Transverse colon (tissue), 4 donors: ENCODE measurements at regions not wholly inside any gene's neighbourhood (a gene's known extent, or its start where the extent isn't known, plus 50 kb on each side); places are given as distances from the start of the nearest gene placed in this dataset.

Experiments used
- DNase-seq: peaks from one replicate; pipeline ENCODE4 v3.0.0-alpha.2; 2019
- H3K27ac ChIP-seq, 4 donors: fragments of 200-600 bp; sonication (generic); 2 replicates each; pipeline ENCODE4 v1.5.1; 2016 to 2018; ENCODE audit warnings: inconsistent platforms in 4 of 4
- H3K27me3 ChIP-seq: fragments of 200-600 bp; sonication (generic); 2 replicates; pipeline ENCODE4 v1.5.1; 2017; ENCODE audit warnings: inconsistent platforms
- H3K36me3 ChIP-seq, 4 donors: fragments of 200-600 bp; sonication (generic); 2 replicates each; pipeline ENCODE4 v1.5.1; 2017 to 2019; ENCODE audit warnings: inconsistent platforms in 4 of 4
- H3K4me1 ChIP-seq, 4 donors: fragments of 200-600 bp; sonication (generic); 2 replicates each; pipeline ENCODE4 v1.5.1; 2017 to 2020; ENCODE audit warnings: inconsistent platforms in 4 of 4
- H3K4me3 ChIP-seq, 4 donors: fragments of 200-600 bp; sonication (generic); 1 replicate in 1 of 4; 2 replicates in 3 of 4; pipeline versions ENCODE4 v1.5.1 to v1.6.1; 2017 to 2019; ENCODE audit warnings: inconsistent platforms in 4 of 4
- H3K9me3 ChIP-seq, 2 donors: fragments of 200-600 bp; sonication (generic); 2 replicates each; pipeline ENCODE4 v1.5.1; 2017 to 2019; ENCODE audit warnings: inconsistent platforms in 2 of 2
- CTCF ChIP-seq, 5 experiments: fragments of 200-600 bp in 3 of 5; fragments of 450-650 bp in 2 of 5; sonication (generic) in 3 of 5; IDR thresholded peaks; 1 replicate in 2 of 5; 2 replicates in 3 of 5; pipeline ENCODE4 v1.5.1; 2016 to 2017; ENCODE audit warnings: antibody characterized with exemption in 5 of 5, inconsistent platforms in 3 of 5, mild to moderate bottlenecking in 2 of 5, moderate library complexity in 1 of 5
- EP300 ChIP-seq: sonication (generic); formaldehyde crosslinking; IDR thresholded peaks from one replicate; pipeline ENCODE4 v1.6.1; 2017; ENCODE audit warnings: antibody characterized with exemption, low read depth
- POLR2A ChIP-seq: fragments of 450-650 bp; IDR thresholded peaks from one replicate; pipeline ENCODE4 v1.6.1; 2016; ENCODE audit warnings: antibody characterized with exemption, mild to moderate bottlenecking, moderate library complexity
- POLR2AphosphoS5 ChIP-seq, 3 donors: sonication (generic); formaldehyde crosslinking; IDR thresholded peaks; one replicate each; pipeline ENCODE4 v1.6.1; 2016; ENCODE audit warnings: antibody characterized with exemption in 3 of 3
- WGBS, 2 donors: methylation state at CpG; one replicate each; pipeline ENCODE4 v1.1.5; 2018; ENCODE audit warnings: low coverage in 1 of 2; 5-methylcytosine and 5-hydroxymethylcytosine counted together
- in situ Hi-C, 4 donors: fragments of 200-750 bp; cut with MboI; loops; one replicate each; pipeline versions ENCODE4 v1.15.0 to v1.15.1; 2017; ENCODE audit warnings: low sequenced_read_pairs in 3 of 4, low pct_ligation_motif_present in 1 of 4, low pct_unique_long_range_greater_than_20kb in 1 of 4
- intact Hi-C: fragments of 100-400 bp; cut with DNase I; formaldehyde crosslinking; loops from one replicate; pipeline ENCODE4 v1.15.1; 2023; ENCODE audit warnings: low total_unique reads

DNA sequence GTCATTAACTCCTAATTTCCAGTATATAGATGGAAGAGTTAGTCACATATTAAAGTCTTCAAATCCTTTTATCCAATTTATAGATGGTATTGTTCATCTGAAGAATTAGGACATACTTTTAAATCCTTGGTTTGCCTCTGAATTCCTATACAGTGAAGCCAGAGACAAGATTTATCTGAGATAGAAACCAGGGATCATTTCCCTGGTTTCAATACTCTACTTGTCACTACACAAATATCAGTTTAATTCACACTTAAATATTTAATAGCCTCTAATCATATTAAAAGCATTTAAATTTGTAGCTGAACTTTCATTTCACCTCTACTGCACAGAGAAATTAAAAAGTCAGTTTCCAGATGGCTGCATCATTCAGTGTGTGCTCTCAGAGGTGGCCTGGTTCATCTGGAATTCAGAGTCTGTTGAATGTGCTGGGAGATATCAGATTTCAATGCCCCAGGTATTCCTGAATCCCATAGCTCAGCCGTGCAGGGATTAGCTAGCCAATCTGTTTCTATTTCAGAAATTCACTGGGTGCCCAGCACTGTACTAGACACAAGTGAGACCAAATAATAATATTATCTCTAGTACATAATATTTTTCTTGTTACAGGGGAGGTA lies 344.3 kb downstream of the AASDHPPT start:
- 36% methylated on average over 1 of the region's 1 CpG; no CpG with 5 or more reads in 1 of the 2 donors for WGBS, 2 donors
- Histone ChIP-seq H3K27me3 (no peaks in the 10 kb centered on the region), H3K27ac (no peak overlapping the region), H3K4me3 (no peak overlapping the region), H3K4me1 (no peaks in the 10 kb centered on the region), H3K36me3 (no peaks in the 10 kb centered on the region), H3K9me3 (peaks cover 0 to 3% of the 10 kb centered on the region in 2 donors)
- TF ChIP-seq CTCF (IDR thresholded peaks at IDR 0.05) = no peak
- TF ChIP-seq POLR2A = no peak
- no peak for TF ChIP-seq POLR2AphosphoS5 (IDR thresholded peaks at IDR 0.05)
- TF ChIP-seq EP300 = no peak
- intact Hi-C loops = no loop called here
- no peak for DNase-seq
- in situ Hi-C loops = no loop called here

DNA sequence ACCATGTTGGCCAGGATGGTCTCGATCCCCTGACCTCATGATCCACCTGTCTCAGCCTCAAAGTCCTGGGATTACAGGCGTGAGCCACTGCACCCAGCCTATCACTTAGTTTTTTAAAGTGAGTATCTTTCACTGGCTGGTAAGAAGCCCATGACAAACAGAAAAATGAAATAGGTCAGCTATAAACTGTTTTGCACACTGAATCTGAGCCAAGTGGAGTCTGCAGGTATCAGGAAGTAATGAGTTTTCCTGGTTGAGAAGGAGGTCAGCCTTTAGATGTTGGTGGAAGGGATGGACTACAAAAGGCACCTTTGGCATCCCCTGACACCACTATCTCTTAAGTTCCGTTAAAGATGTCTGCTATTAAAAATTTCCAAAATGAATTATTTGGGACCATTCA lies 345.1 kb downstream of the AASDHPPT start:
- H3K27ac ChIP-seq = no peak overlapping the region
- no peak overlapping the region for H3K4me3 ChIP-seq
- H3K9me3 ChIP-seq = peaks cover 0 to 3% of the 10 kb centered on the region in 2 donors
- WGBS, 2 donors = 75 to 86% methylated on average over 1 to 3 of the region's 3 CpGs
- TF ChIP-seq POLR2A = no peak
- TF ChIP-seq POLR2AphosphoS5 (IDR thresholded peaks at IDR 0.05) = no peak
- TF ChIP-seq CTCF (IDR thresholded peaks at IDR 0.05) = no peak
- no peak for TF ChIP-seq EP300
- H3K27me3 ChIP-seq = no peaks in the 10 kb centered on the region
- no peaks in the 10 kb centered on the region for H3K36me3 ChIP-seq
- H3K4me1 ChIP-seq = no peaks in the 10 kb centered on the region
- intact Hi-C loops (no loop called here), in situ Hi-C loops (no loop called here)
- DNase-seq = no peak

- 72 to 75% methylated on average over 3 of the region's 3 CpGs for WGBS, 2 donors
- TF ChIP-seq POLR2AphosphoS5 (IDR thresholded peaks at IDR 0.05) = no peak
- Histone ChIP-seq H3K4me1 (no peaks in the 10 kb centered on the region), H3K27ac (no peak overlapping the region), H3K9me3 (no peaks in the 10 kb centered on the region), H3K27me3 (no peaks in the 10 kb centered on the region), H3K36me3 (no peaks in the 10 kb centered on the region), H3K4me3 (no peak overlapping the region)
- DNase-seq = no peak
- intact Hi-C loops = no loop called here
- in situ Hi-C loops = no loop called here
Observed at GRCh38 chr11:106424111-106424510, 346.6 kb downstream of the AASDHPPT start.

- H3K4me1 ChIP-seq = no peaks in the 10 kb centered on the region
- H3K27ac ChIP-seq = no peak overlapping the region
- in situ Hi-C loops (no loop called here), intact Hi-C loops (no loop called here)
- DNase-seq = no peak
- no peaks in the 10 kb centered on the region for H3K9me3 ChIP-seq
- no peaks in the 10 kb centered on the region for H3K27me3 ChIP-seq
- WGBS, 2 donors = 79 to 80% methylated on average over 2 of the region's 2 CpGs
- H3K36me3 ChIP-seq = no peaks in the 10 kb centered on the region
- H3K4me3 ChIP-seq = no peak overlapping the region
- TF ChIP-seq POLR2A (no peak), EP300 (no peak), POLR2AphosphoS5 (IDR thresholded peaks at IDR 0.05) (no peak), CTCF (IDR thresholded peaks at IDR 0.05) (no peak)
Observed at GRCh38 chr11:106425819-106426218, 348.4 kb downstream of the AASDHPPT start.

DNA sequence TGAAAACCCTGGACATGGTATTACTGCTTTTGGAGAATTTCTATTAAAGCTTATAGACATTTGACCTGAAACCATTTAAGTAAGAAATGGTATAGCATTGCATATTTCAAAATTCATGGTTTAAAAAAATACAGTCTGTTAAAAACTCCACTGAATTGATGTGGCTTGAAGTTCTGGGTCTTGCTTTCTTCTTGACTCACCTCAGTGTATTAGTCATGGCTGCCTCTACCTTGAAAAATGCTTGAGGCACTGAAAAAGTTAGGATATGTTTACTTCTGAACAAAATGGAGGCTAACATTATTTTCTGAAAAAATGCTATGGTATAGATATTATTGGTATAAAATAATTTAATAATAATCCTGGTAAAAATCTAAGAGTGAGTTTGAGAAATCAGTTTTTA lies 349.2 kb downstream of the AASDHPPT start:
- DNase-seq = no peak
- Histone ChIP-seq H3K4me3 (no peak overlapping the region), H3K4me1 (no peaks in the 10 kb centered on the region), H3K36me3 (no peaks in the 10 kb centered on the region), H3K27me3 (no peaks in the 10 kb centered on the region), H3K9me3 (no peaks in the 10 kb centered on the region), H3K27ac (no peak overlapping the region)
- TF ChIP-seq EP300 (no peak), CTCF (IDR thresholded peaks at IDR 0.05) (no peak), POLR2AphosphoS5 (IDR thresholded peaks at IDR 0.05) (no peak), POLR2A (no peak)
- intact Hi-C loops = no loop called here
- in situ Hi-C loops = no loop called here
